Body of pancreas (tissue), 4 donors: ENCODE measurements at regions not wholly inside any gene's neighbourhood (a gene's known extent, or its start where the extent isn't known, plus 50 kb on each side); places are given as distances from the start of the nearest gene placed in this dataset.

Source experiments
- POLR2A ChIP-seq, 3 donors: fragments of 450-650 bp; IDR thresholded peaks; one replicate each; pipeline ENCODE4 v1.6.1; 2016; ENCODE audit warnings: antibody characterized with exemption in 3 of 3, mild to moderate bottlenecking in 2 of 3
- TF ChIP-seq, protein P1 (sequence below), 7 experiments: fragments of 450-650 bp in 4 of 7; fragments of 200-600 bp in 3 of 7; sonication (generic) in 3 of 7; IDR thresholded peaks; one replicate each; pipeline ENCODE4 v1.5.1; 2016 to 2019; ENCODE audit warnings: antibody characterized with exemption in 7 of 7

DNA sequence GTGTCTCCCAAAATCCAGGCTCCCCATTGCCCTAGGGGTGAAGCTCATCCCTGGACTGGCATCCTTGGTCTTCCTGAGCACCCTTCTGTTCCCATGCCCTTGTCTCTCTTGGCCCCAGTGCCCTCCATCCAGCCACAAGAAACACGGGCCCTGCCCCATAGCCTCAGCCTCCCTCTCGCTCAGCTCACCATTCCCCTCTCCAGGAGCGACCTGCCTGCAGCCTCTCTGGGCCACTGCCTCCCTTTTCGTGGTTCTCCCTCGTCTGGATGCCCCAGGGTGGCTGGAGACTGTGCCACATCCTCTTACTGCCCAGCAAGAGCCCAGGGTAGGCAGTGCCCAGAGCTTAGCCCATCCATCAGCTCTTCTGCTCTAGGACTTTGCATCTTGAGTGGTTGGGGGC is 532.1 kb downstream of the TBC1D22A start:
- TF ChIP-seq, protein P1, sequence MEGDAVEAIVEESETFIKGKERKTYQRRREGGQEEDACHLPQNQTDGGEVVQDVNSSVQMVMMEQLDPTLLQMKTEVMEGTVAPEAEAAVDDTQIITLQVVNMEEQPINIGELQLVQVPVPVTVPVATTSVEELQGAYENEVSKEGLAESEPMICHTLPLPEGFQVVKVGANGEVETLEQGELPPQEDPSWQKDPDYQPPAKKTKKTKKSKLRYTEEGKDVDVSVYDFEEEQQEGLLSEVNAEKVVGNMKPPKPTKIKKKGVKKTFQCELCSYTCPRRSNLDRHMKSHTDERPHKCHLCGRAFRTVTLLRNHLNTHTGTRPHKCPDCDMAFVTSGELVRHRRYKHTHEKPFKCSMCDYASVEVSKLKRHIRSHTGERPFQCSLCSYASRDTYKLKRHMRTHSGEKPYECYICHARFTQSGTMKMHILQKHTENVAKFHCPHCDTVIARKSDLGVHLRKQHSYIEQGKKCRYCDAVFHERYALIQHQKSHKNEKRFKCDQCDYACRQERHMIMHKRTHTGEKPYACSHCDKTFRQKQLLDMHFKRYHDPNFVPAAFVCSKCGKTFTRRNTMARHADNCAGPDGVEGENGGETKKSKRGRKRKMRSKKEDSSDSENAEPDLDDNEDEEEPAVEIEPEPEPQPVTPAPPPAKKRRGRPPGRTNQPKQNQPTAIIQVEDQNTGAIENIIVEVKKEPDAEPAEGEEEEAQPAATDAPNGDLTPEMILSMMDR (IDR thresholded peaks at IDR 0.05), result no peak
- no peak for TF ChIP-seq POLR2A (IDR thresholded peaks at IDR 0.05)
